ENCODE measurements at regions not wholly inside any gene's neighbourhood (a gene's known extent, or its start where the extent isn't known, plus 50 kb on each side); places are given as distances from the start of the nearest gene placed in this dataset.

DNA sequence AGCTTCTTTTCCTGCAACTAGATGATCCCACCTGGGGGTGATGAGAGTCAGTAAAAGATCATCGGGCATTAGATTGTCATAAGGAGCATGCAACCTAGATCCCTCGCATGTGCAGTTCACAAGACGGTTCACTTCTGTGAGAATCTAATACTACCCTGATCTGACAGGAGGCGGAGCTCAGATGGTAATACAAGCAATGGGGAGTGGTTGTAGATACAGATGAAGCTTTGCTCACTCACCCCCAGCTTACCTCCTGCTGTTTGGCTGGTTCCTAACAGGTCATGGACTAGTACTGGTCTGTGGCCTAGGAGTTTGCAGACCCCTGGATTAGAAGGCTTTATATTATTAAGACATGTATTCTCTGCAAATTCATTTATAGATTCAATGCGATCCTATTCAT lies 181.6 kb upstream of the MGMT start:
- Mint-ChIP-seq H3K4me1 (ENCODE audit: low read depth) (no peaks in the 10 kb centered on the region), H3K36me3 (ENCODE audit: insufficient read depth) (no peaks in the 10 kb centered on the region), H3K4me3 (no peak overlapping the region), H3K9me3 (peaks cover 3% of the 10 kb centered on the region), H3K27me3 (ENCODE audit: low read depth) (peaks cover 6% of the 10 kb centered on the region)
- DNase-seq (no peak), ATAC-seq (no peak)

GRCh38 chr10:129288999-129289584 lies 177.9 kb upstream of the MGMT start:
- peaks cover 3% of the 10 kb centered on the region for H3K27me3 Mint-ChIP-seq (ENCODE audit: low read depth)
- no peaks in the 10 kb centered on the region for H3K9me3 Mint-ChIP-seq
- ATAC-seq = no peak
- no peak for DNase-seq
- no peaks in the 10 kb centered on the region for H3K4me1 Mint-ChIP-seq (ENCODE audit: low read depth)
- no peak overlapping the region for H3K4me3 Mint-ChIP-seq
- H3K36me3 Mint-ChIP-seq (ENCODE audit: insufficient read depth) = no peaks in the 10 kb centered on the region

DNA sequence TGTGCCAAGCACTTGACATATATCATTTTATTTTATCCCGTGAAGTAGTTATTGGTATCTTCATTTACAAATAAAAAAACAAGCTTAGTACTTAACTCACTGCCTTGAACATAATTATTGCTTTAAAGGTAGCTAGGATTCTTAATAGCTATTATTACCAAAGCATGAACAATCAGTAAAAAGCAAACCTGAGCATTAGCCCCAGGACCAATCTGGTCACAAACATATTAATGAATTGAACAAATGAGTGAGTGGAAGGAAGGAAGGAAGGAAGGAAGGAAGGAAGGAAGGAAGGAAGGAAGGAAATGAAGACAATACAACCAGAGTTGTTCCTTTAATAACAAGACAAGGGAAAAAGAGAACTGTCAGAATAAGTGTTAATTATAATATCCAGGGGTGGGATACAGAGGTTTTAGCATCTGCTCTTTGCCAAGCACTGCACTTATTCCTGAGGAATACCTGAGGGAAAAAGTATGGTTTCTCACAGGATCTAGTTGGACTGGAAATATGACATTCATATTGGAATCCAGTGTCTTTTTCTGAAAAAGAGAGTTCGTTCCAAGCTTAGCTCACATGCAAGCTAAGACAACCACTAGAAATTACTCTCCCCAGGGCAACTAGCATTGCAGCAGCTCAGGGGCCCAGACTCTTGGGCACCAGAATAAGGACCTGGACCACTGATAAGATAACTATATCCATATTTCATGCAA lies 172.9 kb upstream of the MGMT start:
- Mint-ChIP-seq H3K4me1 (ENCODE audit: low read depth) (no peaks in the 10 kb centered on the region), H3K27me3 (ENCODE audit: low read depth) (peaks cover 10% of the 10 kb centered on the region), H3K4me3 (no peak overlapping the region), H3K36me3 (ENCODE audit: insufficient read depth) (no peaks in the 10 kb centered on the region), H3K9me3 (no peaks in the 10 kb centered on the region)
- ATAC-seq (no peak), DNase-seq (no peak)

DNA sequence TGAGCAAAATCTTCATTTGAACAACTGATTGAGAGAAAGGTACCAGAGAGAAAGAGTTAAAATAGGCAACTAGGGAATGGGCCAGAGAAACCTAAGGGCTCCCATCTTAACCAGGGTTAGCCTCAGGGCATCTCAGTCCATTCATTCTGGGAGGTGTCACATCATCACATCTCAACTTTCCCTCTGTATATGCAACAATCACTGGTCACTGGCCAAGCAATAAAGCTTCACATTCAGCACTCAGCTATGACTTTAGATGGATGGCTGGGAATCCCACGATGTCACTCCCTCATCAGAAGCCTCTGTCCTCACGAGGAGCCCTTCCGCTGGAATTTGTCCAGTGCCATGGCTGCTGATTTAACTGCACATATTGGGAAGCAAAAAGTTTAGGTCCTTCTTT lies 172.1 kb upstream of the MGMT start:
- Mint-ChIP-seq H3K36me3 (ENCODE audit: insufficient read depth) (no peaks in the 10 kb centered on the region), H3K9me3 (no peaks in the 10 kb centered on the region), H3K27me3 (ENCODE audit: low read depth) (peaks cover 10% of the 10 kb centered on the region), H3K4me3 (no peak overlapping the region), H3K4me1 (ENCODE audit: low read depth) (no peaks in the 10 kb centered on the region)
- DNase-seq (no peak), ATAC-seq (no peak)

DNA sequence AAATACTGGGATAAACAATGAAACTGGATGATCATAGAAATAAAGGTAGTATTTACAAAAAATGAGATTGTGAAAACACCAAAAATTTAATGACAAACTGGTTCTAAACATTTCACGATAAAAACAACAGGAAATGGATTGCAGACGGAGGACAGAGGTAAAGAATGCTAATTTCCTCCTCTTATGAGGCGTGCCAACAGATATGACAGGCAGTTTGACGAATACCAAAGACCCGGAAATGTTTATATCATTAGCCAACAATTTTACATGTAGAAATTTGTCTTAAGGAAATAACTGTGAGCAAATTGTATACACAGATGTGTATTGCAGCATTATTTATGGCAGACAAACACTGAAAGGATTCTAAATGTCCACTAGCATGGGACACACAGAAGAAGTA lies 162.0 kb upstream of the MGMT start:
- no peak for ATAC-seq
- no peaks in the 10 kb centered on the region for H3K9me3 Mint-ChIP-seq
- no peak overlapping the region for H3K4me3 Mint-ChIP-seq
- H3K36me3 Mint-ChIP-seq (ENCODE audit: insufficient read depth) = no peaks in the 10 kb centered on the region
- DNase-seq = no peak
- H3K27me3 Mint-ChIP-seq (ENCODE audit: low read depth) = peaks cover 3% of the 10 kb centered on the region
- H3K4me1 Mint-ChIP-seq (ENCODE audit: low read depth) = no peaks in the 10 kb centered on the region

- no peaks in the 10 kb centered on the region for H3K4me1 Mint-ChIP-seq (ENCODE audit: low read depth)
- ATAC-seq = no peak
- peaks cover 3% of the 10 kb centered on the region for H3K27me3 Mint-ChIP-seq (ENCODE audit: low read depth)
- no peaks in the 10 kb centered on the region for H3K9me3 Mint-ChIP-seq
- no peak for DNase-seq
- H3K36me3 Mint-ChIP-seq (ENCODE audit: insufficient read depth) = no peaks in the 10 kb centered on the region
- no peak overlapping the region for H3K4me3 Mint-ChIP-seq
Observed at GRCh38 chr10:129307141-129307540, 159.9 kb upstream of the MGMT start.

DNA sequence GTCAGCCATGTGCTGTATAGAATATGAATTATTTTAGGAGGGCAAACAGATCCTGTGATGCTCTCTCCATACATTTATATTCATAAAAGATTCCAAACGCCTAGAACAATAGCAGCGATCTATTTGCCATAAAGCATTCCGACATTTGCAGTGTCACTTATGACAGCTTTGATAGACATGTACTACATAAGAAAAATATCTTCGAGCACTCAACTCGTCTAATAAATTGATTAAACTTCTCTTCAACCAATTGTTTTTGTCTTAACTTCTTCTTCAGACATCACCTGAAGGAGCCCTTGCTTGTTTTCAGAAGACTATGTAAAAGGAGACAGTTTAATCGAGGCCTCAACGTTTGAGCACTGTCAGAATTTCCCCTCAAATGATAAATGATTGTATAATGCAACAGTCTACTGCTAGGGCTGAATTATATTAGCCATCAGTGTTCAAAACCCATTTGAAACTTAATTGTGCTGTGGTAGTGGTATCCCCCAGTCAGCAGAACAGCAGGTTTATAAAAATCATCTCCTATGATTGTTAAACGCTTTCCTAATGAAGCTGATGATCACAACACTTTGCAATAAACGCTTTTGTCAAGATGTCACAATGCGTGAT lies 158.0 kb upstream of the MGMT start:
- Mint-ChIP-seq H3K4me1 (ENCODE audit: low read depth) (no peaks in the 10 kb centered on the region), H3K9me3 (no peaks in the 10 kb centered on the region), H3K27me3 (ENCODE audit: low read depth) (peaks cover 3% of the 10 kb centered on the region), H3K4me3 (no peak overlapping the region), H3K36me3 (ENCODE audit: insufficient read depth) (no peaks in the 10 kb centered on the region)
- ATAC-seq = no peak
- no peak for DNase-seq

DNA sequence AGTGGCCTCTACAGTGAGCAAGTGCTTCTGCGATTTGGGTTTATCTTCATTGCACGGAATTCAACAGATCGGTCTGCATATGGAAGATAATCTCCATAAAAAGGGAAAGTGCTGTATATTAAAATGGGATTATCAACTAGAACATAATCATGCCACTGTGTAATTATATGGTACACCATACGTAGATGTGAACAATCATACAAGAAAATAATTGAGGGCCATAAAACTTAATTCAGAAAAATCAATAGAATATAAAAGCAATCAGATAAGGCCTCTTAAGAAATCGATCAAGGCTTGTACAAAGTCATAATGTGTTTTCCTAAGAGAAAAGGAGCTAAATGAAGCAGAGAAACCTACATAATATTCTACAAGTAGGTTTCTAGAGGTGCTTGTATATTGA lies 157.5 kb upstream of the MGMT start:
- H3K4me1 Mint-ChIP-seq (ENCODE audit: low read depth) = no peaks in the 10 kb centered on the region
- H3K36me3 Mint-ChIP-seq (ENCODE audit: insufficient read depth) = no peaks in the 10 kb centered on the region
- DNase-seq (no peak), ATAC-seq (no peak)
- H3K4me3 Mint-ChIP-seq = no peak overlapping the region
- H3K9me3 Mint-ChIP-seq = no peaks in the 10 kb centered on the region
- peaks cover 3% of the 10 kb centered on the region for H3K27me3 Mint-ChIP-seq (ENCODE audit: low read depth)

GRCh38 chr10:129310881-129311280 lies 156.2 kb upstream of the MGMT start:
- DNase-seq (no peak), ATAC-seq (no peak)
- H3K27me3 Mint-ChIP-seq (ENCODE audit: low read depth) = peaks cover 3% of the 10 kb centered on the region
- peaks cover 6% of the 10 kb centered on the region for H3K9me3 Mint-ChIP-seq
- no peak overlapping the region for H3K4me3 Mint-ChIP-seq
- H3K36me3 Mint-ChIP-seq (ENCODE audit: insufficient read depth) = no peaks in the 10 kb centered on the region
- H3K4me1 Mint-ChIP-seq (ENCODE audit: low read depth) = no peaks in the 10 kb centered on the region

DNA sequence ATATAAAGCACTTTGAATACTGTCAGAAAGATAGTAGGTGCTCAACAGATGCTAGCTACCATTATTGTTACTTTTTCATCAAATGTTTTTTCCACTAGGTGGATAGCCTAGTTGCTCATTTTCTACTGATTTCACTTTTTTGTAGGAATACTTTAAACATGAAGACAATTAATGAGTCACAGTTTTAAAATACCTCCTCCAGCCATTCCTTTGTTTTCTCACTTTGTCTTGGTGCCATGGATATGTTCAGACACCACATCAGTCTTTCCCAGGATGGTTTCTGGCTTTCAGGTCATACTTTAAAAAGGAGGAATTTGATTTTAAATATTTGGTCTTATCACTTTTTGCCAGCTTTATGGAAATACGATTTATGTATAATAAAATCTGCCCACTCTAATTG lies 147.1 kb upstream of the MGMT start:
- H3K9me3 Mint-ChIP-seq = peaks cover 18% of the 10 kb centered on the region
- no peaks in the 10 kb centered on the region for H3K36me3 Mint-ChIP-seq (ENCODE audit: insufficient read depth)
- H3K4me3 Mint-ChIP-seq = no peak overlapping the region
- ATAC-seq = no peak
- DNase-seq = no peak
- H3K27me3 Mint-ChIP-seq (ENCODE audit: low read depth) = no peaks in the 10 kb centered on the region
- no peaks in the 10 kb centered on the region for H3K4me1 Mint-ChIP-seq (ENCODE audit: low read depth)

GRCh38 chr10:129320340-129320739 lies 146.7 kb upstream of the MGMT start:
- ATAC-seq (no peak), DNase-seq (no peak)
- peaks cover 15% of the 10 kb centered on the region for H3K9me3 Mint-ChIP-seq
- H3K27me3 Mint-ChIP-seq (ENCODE audit: low read depth) = no peaks in the 10 kb centered on the region
- H3K4me3 Mint-ChIP-seq = no peak overlapping the region
- no peaks in the 10 kb centered on the region for H3K36me3 Mint-ChIP-seq (ENCODE audit: insufficient read depth)
- H3K4me1 Mint-ChIP-seq (ENCODE audit: low read depth) = no peaks in the 10 kb centered on the region

GRCh38 chr10:129321727-129322126 lies 145.3 kb upstream of the MGMT start:
- Mint-ChIP-seq H3K36me3 (ENCODE audit: insufficient read depth) (no peaks in the 10 kb centered on the region), H3K27me3 (ENCODE audit: low read depth) (no peaks in the 10 kb centered on the region), H3K4me1 (ENCODE audit: low read depth) (no peaks in the 10 kb centered on the region), H3K9me3 (peaks cover 10% of the 10 kb centered on the region), H3K4me3 (no peak overlapping the region)
- no peak for ATAC-seq
- no peak for DNase-seq

- H3K36me3 Mint-ChIP-seq (ENCODE audit: insufficient read depth) = no peaks in the 10 kb centered on the region
- H3K27me3 Mint-ChIP-seq (ENCODE audit: low read depth) = peaks cover 2% of the 10 kb centered on the region
- ATAC-seq (no peak), DNase-seq (no peak)
- no peak overlapping the region for H3K4me3 Mint-ChIP-seq
- no peaks in the 10 kb centered on the region for H3K4me1 Mint-ChIP-seq (ENCODE audit: low read depth)
- H3K9me3 Mint-ChIP-seq = peaks cover 10% of the 10 kb centered on the region
Observed at GRCh38 chr10:129322933-129323820, 143.9 kb upstream of the MGMT start.

GRCh38 chr10:129323879-129324278 lies 143.2 kb upstream of the MGMT start:
- ATAC-seq = no peak
- Mint-ChIP-seq H3K9me3 (peaks cover 7% of the 10 kb centered on the region), H3K36me3 (ENCODE audit: insufficient read depth) (no peaks in the 10 kb centered on the region), H3K4me1 (ENCODE audit: low read depth) (no peaks in the 10 kb centered on the region), H3K27me3 (ENCODE audit: low read depth) (peaks cover 2% of the 10 kb centered on the region), H3K4me3 (no peak overlapping the region)
- DNase-seq = no peak
